ENCODE measurements at regions not wholly inside any gene's neighbourhood (a gene's known extent, or its start where the extent isn't known, plus 50 kb on each side); places are given as distances from the start of the nearest gene placed in this dataset.

DNA sequence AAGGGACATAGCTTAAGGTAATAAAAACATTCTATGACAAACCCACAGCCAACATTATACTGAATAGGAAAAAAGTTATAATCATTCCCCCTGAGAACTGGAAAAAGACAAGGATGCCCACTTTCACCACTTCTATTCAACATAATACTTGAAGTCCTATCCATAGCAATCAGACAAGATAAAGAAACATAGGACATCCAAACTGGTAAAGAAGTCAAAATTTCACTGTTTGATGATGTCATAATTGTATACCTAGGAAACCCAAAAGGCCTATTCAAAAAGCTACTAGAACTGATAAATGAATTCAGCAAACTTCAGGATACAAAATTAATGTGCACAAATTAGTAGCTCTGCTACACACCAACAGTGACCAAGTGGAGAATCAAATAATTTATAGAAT, 1590.0 kb upstream of the PCDH20 start:
- no peak for TF ChIP-seq FOXM1 (IDR thresholded peaks at IDR 0.05; ENCODE audit: borderline replicate concordance, low read depth)
- no peak for TF ChIP-seq YY1 (IDR thresholded peaks at IDR 0.05; ENCODE audit: low read depth)

DNA sequence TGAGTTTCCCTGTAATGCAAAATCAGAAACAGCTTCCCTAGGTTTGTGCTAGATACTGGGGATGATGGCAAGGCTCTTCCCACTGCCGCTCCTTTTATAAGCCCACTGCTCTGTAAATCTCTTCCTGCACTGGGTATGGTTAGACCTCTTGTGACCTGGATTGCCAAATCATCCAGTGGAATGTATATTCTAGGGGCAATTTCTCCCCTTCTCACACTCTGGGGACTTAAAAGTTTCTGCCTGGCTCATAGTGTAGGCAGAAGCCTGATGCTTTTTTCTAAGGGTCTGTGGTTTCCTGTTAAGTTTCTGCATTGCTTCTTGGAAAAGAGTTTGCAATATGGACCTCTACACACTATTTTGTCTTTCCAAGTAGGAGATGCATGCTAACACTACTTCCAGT, 1582.0 kb upstream of the PCDH20 start:
- no peak for TF ChIP-seq USF1 (IDR thresholded peaks at IDR 0.05)
- no peak for TF ChIP-seq TAF1 (IDR thresholded peaks at IDR 0.05; ENCODE audit: low read depth)
- no peak for TF ChIP-seq EGR1 (IDR thresholded peaks at IDR 0.05)
- no peak for TF ChIP-seq TCF12 (IDR thresholded peaks at IDR 0.05; ENCODE audit: low read depth)
- TF ChIP-seq ZBTB7A (IDR thresholded peaks at IDR 0.05; ENCODE audit: low read depth), result no peak
- no peak for TF ChIP-seq REST (IDR thresholded peaks at IDR 0.05; ENCODE audit: low read depth)
- TF ChIP-seq NFIC (IDR thresholded peaks at IDR 0.05), result no peak
- TF ChIP-seq FOXM1 (IDR thresholded peaks at IDR 0.05; ENCODE audit: borderline replicate concordance, low read depth), result no peak
- TF ChIP-seq TEAD4 (IDR thresholded peaks at IDR 0.05), result no peak
- TF ChIP-seq CREB1 (IDR thresholded peaks at IDR 0.05; ENCODE audit: low read depth), result no peak
- no peak for TF ChIP-seq RAD21 (IDR thresholded peaks at IDR 0.05; ENCODE audit: low read depth)
- no peak for TF ChIP-seq YY1 (IDR thresholded peaks at IDR 0.05; ENCODE audit: low read depth)
- no peak for TF ChIP-seq EP300 (IDR thresholded peaks at IDR 0.05; ENCODE audit: borderline replicate concordance)
- TF ChIP-seq, protein P1, sequence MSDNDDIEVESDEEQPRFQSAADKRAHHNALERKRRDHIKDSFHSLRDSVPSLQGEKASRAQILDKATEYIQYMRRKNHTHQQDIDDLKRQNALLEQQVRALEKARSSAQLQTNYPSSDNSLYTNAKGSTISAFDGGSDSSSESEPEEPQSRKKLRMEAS (IDR thresholded peaks at IDR 0.05), result no peak

- TF ChIP-seq TCF12 (IDR thresholded peaks at IDR 0.05; ENCODE audit: low read depth), result no peak
- no peak for TF ChIP-seq REST (IDR thresholded peaks at IDR 0.05; ENCODE audit: low read depth)
- TF ChIP-seq FOXM1 (IDR thresholded peaks at IDR 0.05; ENCODE audit: borderline replicate concordance, low read depth), result no peak
- TF ChIP-seq EP300 (IDR thresholded peaks at IDR 0.05; ENCODE audit: borderline replicate concordance), result no peak
- TF ChIP-seq CREB1 (IDR thresholded peaks at IDR 0.05; ENCODE audit: low read depth), result no peak
- no peak for TF ChIP-seq EGR1 (IDR thresholded peaks at IDR 0.05)
- TF ChIP-seq, protein P1 (IDR thresholded peaks at IDR 0.05), result no peak
- no peak for TF ChIP-seq USF1 (IDR thresholded peaks at IDR 0.05)
- no peak for TF ChIP-seq YY1 (IDR thresholded peaks at IDR 0.05; ENCODE audit: low read depth)
Measured at GRCh38 chr13:62997038-62997599, 1581.5 kb upstream of the PCDH20 start.

DNA sequence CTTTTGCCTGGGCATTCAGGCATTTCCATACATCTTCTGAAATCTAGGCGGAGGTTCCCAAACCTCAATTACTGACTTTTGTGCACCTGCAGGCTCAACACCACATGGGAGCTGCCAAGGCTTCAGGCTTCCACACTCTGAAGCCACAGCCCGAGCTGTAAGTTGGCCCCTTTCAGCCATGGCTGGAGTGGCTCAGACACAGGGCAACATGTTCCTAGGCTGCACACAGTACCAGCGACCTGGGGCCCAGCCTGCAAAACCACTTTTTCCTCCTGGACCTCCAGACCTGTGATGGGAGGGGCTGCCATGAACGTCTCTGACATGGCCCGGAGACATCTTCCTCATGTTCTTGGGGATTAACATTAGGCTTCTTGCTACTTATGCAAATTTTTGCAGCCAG, 1558.2 kb upstream of the PCDH20 start:
- no peak for TF ChIP-seq REST (IDR thresholded peaks at IDR 0.05; ENCODE audit: low read depth)

GRCh38 chr13:62964522-62964921, 1548.9 kb upstream of the PCDH20 start:
- TF ChIP-seq CREB1 (IDR thresholded peaks at IDR 0.05; ENCODE audit: low read depth) (no peak), EGR1 (IDR thresholded peaks at IDR 0.05) (no peak), RAD21 (IDR thresholded peaks at IDR 0.05; ENCODE audit: low read depth) (no peak), TAF1 (IDR thresholded peaks at IDR 0.05; ENCODE audit: low read depth) (no peak), EP300 (IDR thresholded peaks at IDR 0.05; ENCODE audit: borderline replicate concordance) (no peak), USF1 (IDR thresholded peaks at IDR 0.05) (no peak), TCF12 (IDR thresholded peaks at IDR 0.05; ENCODE audit: low read depth) (no peak), FOXM1 (IDR thresholded peaks at IDR 0.05; ENCODE audit: borderline replicate concordance, low read depth) (no peak), YY1 (IDR thresholded peaks at IDR 0.05; ENCODE audit: low read depth) (no peak), NFIC (IDR thresholded peaks at IDR 0.05) (no peak), CEBPB (IDR thresholded peaks at IDR 0.05) (no peak)
- TF ChIP-seq, protein P1 (IDR thresholded peaks at IDR 0.05), result no peak
